Astrocyte (in vitro differentiated cells and primary cell): ENCODE measurements at regions not wholly inside any gene's neighbourhood (a gene's known extent, or its start where the extent isn't known, plus 50 kb on each side); places are given as distances from the start of the nearest gene placed in this dataset.

Source experiments
- DNase-seq: peaks from one replicate; pipeline ENCODE4 v3.0.0-alpha.2; 2010; ENCODE audit warnings: low read depth
- FAIRE-seq: peaks from 2 replicates; lab custom pipeline; 2011; peaks lifted over from hg19 to GRCh38; lab: Jason Lieb, UNC
- H2AFZ ChIP-seq: 2 replicates; pipeline ENCODE4 v1.6.0; 2012; ENCODE audit warnings: low read depth, low read length, inconsistent platforms
- H3K27ac ChIP-seq: 2 replicates; pipeline ENCODE4 v1.5.1; 2011; ENCODE audit warnings: low read depth, low read length, inconsistent platforms
- H3K27me3 ChIP-seq: 2 replicates; pipeline ENCODE4 v1.6.0; 2011; ENCODE audit warnings: low read length, inconsistent platforms; ENCODE audit not compliant: insufficient read depth
- H3K36me3 ChIP-seq: 2 replicates; pipeline ENCODE4 v1.5.1; 2011; ENCODE audit warnings: low read length, inconsistent platforms; ENCODE audit not compliant: insufficient read depth
- H3K4me1 ChIP-seq: 2 replicates; pipeline ENCODE4 v1.5.1; 2011; ENCODE audit warnings: low read length, inconsistent platforms; ENCODE audit not compliant: insufficient read depth
- H3K4me2 ChIP-seq: 2 replicates; pipeline ENCODE4 v1.6.0; 2012; ENCODE audit warnings: low read length, inconsistent platforms
- H3K4me3 ChIP-seq: 2 replicates; pipeline ENCODE4 v1.5.1; 2011; ENCODE audit warnings: low read depth, mild to moderate bottlenecking, low read length, inconsistent platforms; ENCODE audit not compliant: insufficient read depth
- H3K79me2 ChIP-seq: 2 replicates; pipeline ENCODE4 v1.6.0; 2012; ENCODE audit warnings: mild to moderate bottlenecking, low read length, inconsistent platforms; ENCODE audit not compliant: insufficient read depth
- H3K9ac ChIP-seq: 2 replicates; pipeline ENCODE4 v1.6.0; 2012; ENCODE audit warnings: mild to moderate bottlenecking, low read length, inconsistent platforms
- H3K9me3 ChIP-seq: 2 replicates; pipeline ENCODE4 v1.5.1; 2012; ENCODE audit warnings: low read depth, mild to moderate bottlenecking, low read length, inconsistent platforms; ENCODE audit not compliant: insufficient read depth
- H4K20me1 ChIP-seq: 2 replicates; pipeline ENCODE4 v1.6.0; 2012; ENCODE audit warnings: low read length, inconsistent platforms; ENCODE audit not compliant: insufficient read depth
- H3K27ac Mint-ChIP-seq: one replicate; pipeline ENCODE4 v1.8.0; 2021; ENCODE audit warnings: mild to moderate bottlenecking, mixed read lengths; ENCODE audit not compliant: unreplicated experiment
- H3K27me3 Mint-ChIP-seq: one replicate; pipeline ENCODE4 v1.8.0; 2021; ENCODE audit warnings: low read depth, mixed read lengths; ENCODE audit not compliant: unreplicated experiment
- H3K36me3 Mint-ChIP-seq: one replicate; pipeline ENCODE4 v1.8.0; 2021; ENCODE audit warnings: low read depth, mixed read lengths; ENCODE audit not compliant: unreplicated experiment
- H3K4me1 Mint-ChIP-seq: one replicate; pipeline ENCODE4 v1.8.0; 2021; ENCODE audit warnings: low read depth, mixed read lengths; ENCODE audit not compliant: unreplicated experiment
- H3K4me3 Mint-ChIP-seq: one replicate; pipeline ENCODE4 v1.8.0; 2021; ENCODE audit warnings: mild to moderate bottlenecking, moderate library complexity, mixed read lengths; ENCODE audit not compliant: unreplicated experiment
- H3K9me3 Mint-ChIP-seq: one replicate; pipeline ENCODE4 v1.8.0; 2021; ENCODE audit warnings: mild to moderate bottlenecking, mixed read lengths; ENCODE audit not compliant: unreplicated experiment
- CTCF ChIP-seq: IDR thresholded peaks from 2 replicates; pipeline ENCODE4 v1.5.1; 2011; ENCODE audit warnings: low read depth, mild to moderate bottlenecking, inconsistent platforms, low read length, moderate library complexity; ENCODE audit not compliant: insufficient read depth
- EZH2 ChIP-seq: IDR thresholded peaks from 2 replicates; pipeline ENCODE4 v1.6.1; 2012; ENCODE audit warnings: mild to moderate bottlenecking, low read length, inconsistent platforms; ENCODE audit not compliant: insufficient read depth

GRCh38 chr1:228804640-228805413 lies 69.5 kb downstream of the RHOU start:
- Mint-ChIP-seq H3K4me1 (no peaks in the 10 kb centered on the region), H3K36me3 (no peaks in the 10 kb centered on the region), H3K9me3 (no peaks in the 10 kb centered on the region), H3K4me3 (no peak overlapping the region), H3K27me3 (peaks cover 18% of the 10 kb centered on the region), H3K27ac (no peak overlapping the region)
- H3K4me1 ChIP-seq = no peaks in the 10 kb centered on the region
- FAIRE-seq (no peak), DNase-seq (no peak)
- no peak overlapping the region for H3K4me2 ChIP-seq
- H2AFZ ChIP-seq = no peak overlapping the region
- H3K27me3 ChIP-seq = peaks cover 2% of the 10 kb centered on the region
- no peak overlapping the region for H3K27ac ChIP-seq
- TF ChIP-seq EZH2 (no peak), CTCF (no peak)
- no peaks in the 10 kb centered on the region for H4K20me1 ChIP-seq
- H3K79me2 ChIP-seq = no peaks in the 10 kb centered on the region
- H3K4me3 ChIP-seq = no peak overlapping the region
- H3K9me3 ChIP-seq = no peaks in the 10 kb centered on the region
- H3K36me3 ChIP-seq = no peaks in the 10 kb centered on the region
- no peak overlapping the region for H3K9ac ChIP-seq

GRCh38 chr1:228807904-228808605 lies 72.8 kb downstream of the RHOU start:
- Histone ChIP-seq H3K27me3 (peaks cover 2% of the 10 kb centered on the region), H3K4me2 (no peak overlapping the region), H3K4me3 (no peak overlapping the region), H3K4me1 (no peaks in the 10 kb centered on the region), H3K9ac (no peak overlapping the region), H3K79me2 (no peaks in the 10 kb centered on the region), H3K36me3 (no peaks in the 10 kb centered on the region), H2AFZ (no peak overlapping the region), H4K20me1 (no peaks in the 10 kb centered on the region), H3K27ac (no peak overlapping the region), H3K9me3 (no peaks in the 10 kb centered on the region)
- DNase-seq (no peak), FAIRE-seq (no peak)
- Mint-ChIP-seq H3K27ac (no peak overlapping the region), H3K36me3 (no peaks in the 10 kb centered on the region), H3K4me1 (no peaks in the 10 kb centered on the region), H3K4me3 (no peak overlapping the region), H3K27me3 (peaks cover 20% of the 10 kb centered on the region), H3K9me3 (no peaks in the 10 kb centered on the region)
- TF ChIP-seq EZH2 (no peak), CTCF (no peak)
